ENCODE measurements at regions not wholly inside any gene's neighbourhood (a gene's known extent, or its start where the extent isn't known, plus 50 kb on each side); places are given as distances from the start of the nearest gene placed in this dataset.

GRCh38 chr1:87757676-87758075 is 429.0 kb downstream of the LMO4 start:
- peaks cover 3% of the 10 kb centered on the region for H3K4me1 ChIP-seq (ENCODE audit: insufficient read depth, low read length, poor library complexity, severe bottlenecking)

GRCh38 chr1:87759421-87760087 is 430.9 kb downstream of the LMO4 start:
- BruUV-seq (replicated peaks): no TSS peak
- DNase-seq (ENCODE audit: low spot score): no peak
- no peaks in the 10 kb centered on the region for H3K36me3 ChIP-seq (ENCODE audit: insufficient read depth, low read length, poor library complexity, severe bottlenecking)
- TF ChIP-seq CTCF (conservative IDR thresholded peaks at IDR 0.05; ENCODE audit: low read depth, low read length) (no peak), EZH2 (IDR thresholded peaks at IDR 0.05; ENCODE audit: borderline replicate concordance, low read depth, low read length, poor library complexity, severe bottlenecking) (no peak)
- ChIA-PET CTCF (no interaction called here), POLR2A (ENCODE audit: low non-redundant PET) (no interaction called here)
- H3K27me3 ChIP-seq (replicated peaks; ENCODE audit: insufficient read depth, low read depth, low read length, poor library complexity): no peaks in the 10 kb centered on the region
- no peak overlapping the region for H3K4me3 ChIP-seq (ENCODE audit: low read depth, low read length, poor library complexity, severe bottlenecking)
- H3K9me3 ChIP-seq (ENCODE audit: low read depth, low read length, poor library complexity, severe bottlenecking): no peaks in the 10 kb centered on the region
- peaks cover 3% of the 10 kb centered on the region for H3K4me1 ChIP-seq (ENCODE audit: insufficient read depth, low read length, poor library complexity, severe bottlenecking)
- no peak overlapping the region for H3K27ac ChIP-seq (ENCODE audit: low read depth, low read length, poor library complexity, severe bottlenecking)
- intact Hi-C loops (cut with micrococcal nuclease; ENCODE audit: unreplicated experiment): no loop called here

More at GRCh38 chr1:87757676-87758075, 429.0 kb downstream of the LMO4 start:
- no peaks in the 10 kb centered on the region for H3K36me3 ChIP-seq (ENCODE audit: insufficient read depth, low read length, poor library complexity, severe bottlenecking)
- intact Hi-C loops (cut with micrococcal nuclease; ENCODE audit: unreplicated experiment): no loop called here
- no TSS peak for BruUV-seq (replicated peaks)
- no peak for DNase-seq (ENCODE audit: low spot score)
- H3K9me3 ChIP-seq (ENCODE audit: low read depth, low read length, poor library complexity, severe bottlenecking): no peaks in the 10 kb centered on the region
- no peak overlapping the region for H3K4me3 ChIP-seq (ENCODE audit: low read depth, low read length, poor library complexity, severe bottlenecking)
- H3K27ac ChIP-seq (ENCODE audit: low read depth, low read length, poor library complexity, severe bottlenecking): no peak overlapping the region
- ChIA-PET POLR2A (ENCODE audit: low non-redundant PET) (no interaction called here), CTCF (no interaction called here)
- TF ChIP-seq CTCF (conservative IDR thresholded peaks at IDR 0.05; ENCODE audit: low read depth, low read length): no peak
- TF ChIP-seq EZH2 (IDR thresholded peaks at IDR 0.05; ENCODE audit: borderline replicate concordance, low read depth, low read length, poor library complexity, severe bottlenecking): no peak
- no peaks in the 10 kb centered on the region for H3K27me3 ChIP-seq (replicated peaks; ENCODE audit: insufficient read depth, low read depth, low read length, poor library complexity)

- ChIA-PET CTCF (no interaction called here), POLR2A (ENCODE audit: low non-redundant PET) (no interaction called here)
- intact Hi-C loops (cut with micrococcal nuclease; ENCODE audit: unreplicated experiment): no loop called here
- no peak overlapping the region for H3K4me3 ChIP-seq (ENCODE audit: low read depth, low read length, poor library complexity, severe bottlenecking)
- H3K9me3 ChIP-seq (ENCODE audit: low read depth, low read length, poor library complexity, severe bottlenecking): no peaks in the 10 kb centered on the region
- H3K27me3 ChIP-seq (replicated peaks; ENCODE audit: insufficient read depth, low read depth, low read length, poor library complexity): no peaks in the 10 kb centered on the region
- TF ChIP-seq EZH2 (IDR thresholded peaks at IDR 0.05; ENCODE audit: borderline replicate concordance, low read depth, low read length, poor library complexity, severe bottlenecking) (no peak), CTCF (conservative IDR thresholded peaks at IDR 0.05; ENCODE audit: low read depth, low read length) (no peak)
- H3K36me3 ChIP-seq (ENCODE audit: insufficient read depth, low read length, poor library complexity, severe bottlenecking): no peaks in the 10 kb centered on the region
- DNase-seq (ENCODE audit: low spot score): no peak
- no TSS peak for BruUV-seq (replicated peaks)
- H3K27ac ChIP-seq (ENCODE audit: low read depth, low read length, poor library complexity, severe bottlenecking): no peak overlapping the region
- H3K4me1 ChIP-seq (ENCODE audit: insufficient read depth, low read length, poor library complexity, severe bottlenecking): peaks cover 7% of the 10 kb centered on the region
These were observed 431.5 kb downstream of the LMO4 start for GRCh38 chr1:87760155-87760554.

Data from A673 (cell line).